ENCODE measurements at regions not wholly inside any gene's neighbourhood (a gene's known extent, or its start where the extent isn't known, plus 50 kb on each side); places are given as distances from the start of the nearest gene placed in this dataset.

DNA sequence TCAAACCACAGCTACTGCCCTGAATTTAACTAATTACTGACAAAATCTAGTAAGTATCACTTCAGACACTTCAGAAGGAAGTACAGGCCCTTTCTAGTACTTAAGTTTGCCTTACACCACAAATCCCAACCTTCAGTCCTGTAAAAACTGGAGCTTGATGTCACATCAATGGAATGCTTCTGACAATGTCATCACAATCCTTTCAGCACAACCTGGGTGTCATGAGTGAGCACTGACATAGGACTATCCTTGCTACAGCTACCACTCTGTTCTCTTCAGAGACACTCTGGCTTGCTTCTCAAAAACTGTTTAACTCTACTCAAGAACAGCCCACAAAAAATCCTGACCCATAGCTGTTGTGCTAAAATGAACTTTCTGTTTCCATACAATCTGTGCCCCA, 108.2 kb downstream of the RRM1 start:
- Mint-ChIP-seq H3K4me1 (ENCODE audit: unreplicated experiment) (no peaks in the 10 kb centered on the region), H3K27me3 (no peaks in the 10 kb centered on the region), H3K4me3 (no peak overlapping the region), H3K36me3 (no peaks in the 10 kb centered on the region), H3K27ac (no peak overlapping the region), H3K9me3 (no peaks in the 10 kb centered on the region)
- DNase-seq (ENCODE audit: extremely low spot score, unreplicated experiment) = no peak
- TF ChIP-seq, protein P1, sequence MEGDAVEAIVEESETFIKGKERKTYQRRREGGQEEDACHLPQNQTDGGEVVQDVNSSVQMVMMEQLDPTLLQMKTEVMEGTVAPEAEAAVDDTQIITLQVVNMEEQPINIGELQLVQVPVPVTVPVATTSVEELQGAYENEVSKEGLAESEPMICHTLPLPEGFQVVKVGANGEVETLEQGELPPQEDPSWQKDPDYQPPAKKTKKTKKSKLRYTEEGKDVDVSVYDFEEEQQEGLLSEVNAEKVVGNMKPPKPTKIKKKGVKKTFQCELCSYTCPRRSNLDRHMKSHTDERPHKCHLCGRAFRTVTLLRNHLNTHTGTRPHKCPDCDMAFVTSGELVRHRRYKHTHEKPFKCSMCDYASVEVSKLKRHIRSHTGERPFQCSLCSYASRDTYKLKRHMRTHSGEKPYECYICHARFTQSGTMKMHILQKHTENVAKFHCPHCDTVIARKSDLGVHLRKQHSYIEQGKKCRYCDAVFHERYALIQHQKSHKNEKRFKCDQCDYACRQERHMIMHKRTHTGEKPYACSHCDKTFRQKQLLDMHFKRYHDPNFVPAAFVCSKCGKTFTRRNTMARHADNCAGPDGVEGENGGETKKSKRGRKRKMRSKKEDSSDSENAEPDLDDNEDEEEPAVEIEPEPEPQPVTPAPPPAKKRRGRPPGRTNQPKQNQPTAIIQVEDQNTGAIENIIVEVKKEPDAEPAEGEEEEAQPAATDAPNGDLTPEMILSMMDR (conservative IDR thresholded peaks at IDR 0.05) = no peak

DNA sequence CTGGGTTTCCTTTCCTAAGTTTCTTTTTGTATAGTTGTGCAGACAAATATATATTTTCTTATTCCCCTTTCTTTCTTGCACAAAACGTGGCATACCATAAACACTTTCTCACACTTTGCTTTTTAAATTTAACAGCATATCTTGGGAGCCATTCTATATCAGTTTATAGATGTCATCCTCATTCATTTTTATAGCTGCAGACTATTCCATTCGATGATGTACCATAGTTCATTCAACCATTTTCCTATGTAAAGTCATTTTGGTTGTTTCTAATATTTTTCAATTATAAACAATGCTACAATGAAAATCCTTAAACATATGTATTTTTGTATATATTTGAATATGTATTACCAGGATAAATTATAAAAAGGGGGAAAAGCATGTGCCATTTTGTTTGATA, 102.5 kb downstream of the RRM1 start:
- Mint-ChIP-seq H3K27me3 (no peaks in the 10 kb centered on the region), H3K4me1 (ENCODE audit: unreplicated experiment) (no peaks in the 10 kb centered on the region), H3K4me3 (no peak overlapping the region), H3K9me3 (no peaks in the 10 kb centered on the region), H3K27ac (no peak overlapping the region), H3K36me3 (no peaks in the 10 kb centered on the region)
- TF ChIP-seq, protein P1 (conservative IDR thresholded peaks at IDR 0.05) = no peak
- DNase-seq (ENCODE audit: extremely low spot score, unreplicated experiment) = no peak

DNA sequence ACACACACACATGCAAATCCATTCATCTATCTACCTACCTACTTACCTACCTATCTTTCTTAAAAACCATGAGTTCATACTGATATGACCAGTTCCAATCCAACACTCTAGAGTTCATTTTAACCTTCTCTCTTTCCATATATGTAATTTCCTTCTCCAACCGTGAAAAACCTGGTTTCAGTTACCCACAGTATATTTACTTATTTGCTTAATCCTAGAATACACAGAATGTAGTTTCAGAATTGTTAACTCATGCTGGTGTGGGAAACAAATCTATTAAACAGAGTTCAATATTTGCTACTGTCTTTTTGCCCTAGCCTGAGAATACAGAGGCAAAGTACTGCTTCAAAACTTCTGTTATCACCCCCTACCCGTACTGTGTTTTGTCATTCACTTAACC, 101.3 kb downstream of the RRM1 start:
- TF ChIP-seq, protein P1 (conservative IDR thresholded peaks at IDR 0.05) = no peak
- Mint-ChIP-seq H3K4me3 (no peak overlapping the region), H3K9me3 (no peaks in the 10 kb centered on the region), H3K27ac (no peak overlapping the region), H3K4me1 (ENCODE audit: unreplicated experiment) (no peaks in the 10 kb centered on the region), H3K27me3 (no peaks in the 10 kb centered on the region), H3K36me3 (no peaks in the 10 kb centered on the region)
- no peak for DNase-seq (ENCODE audit: extremely low spot score, unreplicated experiment)

DNA sequence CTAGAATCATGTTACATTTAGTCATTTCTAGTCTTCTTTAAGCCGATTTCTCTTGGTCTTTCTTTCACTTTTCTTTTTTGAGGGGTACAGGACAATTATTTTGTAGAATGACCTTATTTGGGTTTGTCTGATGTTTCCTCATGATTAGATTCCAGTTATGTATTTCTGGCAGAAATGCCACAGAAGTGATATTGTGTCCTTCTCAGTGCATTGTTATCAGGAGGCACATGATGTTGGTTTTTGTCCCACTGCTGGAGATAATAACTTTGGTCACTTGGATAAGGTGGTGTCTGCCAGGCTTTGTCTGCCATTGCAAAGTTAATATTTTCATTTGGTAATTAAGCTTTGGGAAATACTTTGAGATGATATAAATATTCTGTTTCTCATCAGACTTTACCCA, 100.3 kb downstream of the RRM1 start:
- no peaks in the 10 kb centered on the region for H3K36me3 Mint-ChIP-seq
- no peak overlapping the region for H3K4me3 Mint-ChIP-seq
- peaks cover 1% of the 10 kb centered on the region for H3K27me3 Mint-ChIP-seq
- no peaks in the 10 kb centered on the region for H3K4me1 Mint-ChIP-seq (ENCODE audit: unreplicated experiment)
- H3K9me3 Mint-ChIP-seq = no peaks in the 10 kb centered on the region
- H3K27ac Mint-ChIP-seq = no peak overlapping the region
- TF ChIP-seq, protein P1 (conservative IDR thresholded peaks at IDR 0.05) = no peak
- DNase-seq (ENCODE audit: extremely low spot score, unreplicated experiment) = no peak

DNA sequence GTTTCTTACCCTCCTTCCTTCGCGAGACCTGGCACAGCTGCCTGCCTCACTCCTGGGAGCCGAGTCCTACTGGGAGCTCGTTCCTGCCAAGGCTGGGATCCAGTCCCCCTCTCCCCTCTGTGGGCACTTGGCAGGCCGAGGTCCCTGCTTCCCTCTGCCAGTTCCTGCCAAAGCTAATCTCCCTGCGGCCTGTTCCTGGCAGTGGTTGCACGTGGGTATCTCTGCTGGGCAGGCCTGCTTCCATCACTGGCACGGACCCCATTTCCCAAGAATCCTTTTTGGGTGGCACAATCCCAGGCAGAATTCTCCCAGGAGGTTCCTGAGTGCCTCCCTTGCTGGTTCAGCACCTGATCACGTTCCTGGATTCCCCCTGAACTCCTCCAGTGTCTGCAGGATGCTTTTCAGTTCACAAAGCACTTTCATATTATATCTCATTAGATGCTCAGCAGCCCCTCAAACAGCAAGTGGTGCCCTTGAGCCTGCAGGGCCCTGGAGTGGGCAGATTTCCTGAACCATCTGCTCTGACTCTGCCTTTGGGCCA, 96.5 kb downstream of the RRM1 start:
- TF ChIP-seq, protein P1 (conservative IDR thresholded peaks at IDR 0.05) = no peak
- DNase-seq (ENCODE audit: extremely low spot score, unreplicated experiment) = no peak
- Mint-ChIP-seq H3K27me3 (peaks cover 11% of the 10 kb centered on the region), H3K27ac (no peak overlapping the region), H3K4me1 (ENCODE audit: unreplicated experiment) (no peaks in the 10 kb centered on the region), H3K4me3 (no peak overlapping the region), H3K9me3 (no peaks in the 10 kb centered on the region), H3K36me3 (no peaks in the 10 kb centered on the region)

DNA sequence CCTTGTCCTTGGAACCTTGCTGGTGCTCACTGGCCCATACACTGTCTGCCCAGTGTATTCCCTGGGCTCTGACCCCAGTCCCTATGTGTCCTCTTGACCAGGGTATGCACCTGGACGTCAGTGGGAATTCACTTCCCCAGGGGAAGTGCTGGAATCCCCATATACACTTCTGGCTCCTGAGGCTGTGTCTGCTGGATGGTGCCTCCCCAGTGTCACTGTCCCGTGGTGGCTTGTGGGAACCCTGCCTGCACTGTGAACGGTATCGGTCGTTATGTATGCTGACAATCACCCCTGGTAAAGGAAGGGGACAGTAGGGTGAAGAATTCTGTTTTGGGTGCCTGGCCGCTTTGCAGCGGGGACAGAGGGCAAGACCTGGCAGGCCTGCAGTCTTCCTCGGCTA, 95.9 kb downstream of the RRM1 start:
- Mint-ChIP-seq H3K36me3 (no peaks in the 10 kb centered on the region), H3K27me3 (peaks cover 11% of the 10 kb centered on the region), H3K9me3 (no peaks in the 10 kb centered on the region), H3K4me3 (no peak overlapping the region), H3K4me1 (ENCODE audit: unreplicated experiment) (no peaks in the 10 kb centered on the region), H3K27ac (no peak overlapping the region)
- no peak for DNase-seq (ENCODE audit: extremely low spot score, unreplicated experiment)
- TF ChIP-seq, protein P1 (conservative IDR thresholded peaks at IDR 0.05) = no peak
